ENCODE measurements at regions not wholly inside any gene's neighbourhood (a gene's known extent, or its start where the extent isn't known, plus 50 kb on each side); places are given as distances from the start of the nearest gene placed in this dataset.

- TF ChIP-seq POLR2A (IDR thresholded peaks at IDR 0.05; ENCODE audit: low read length) (no peak), GATA1 (IDR thresholded peaks at IDR 0.05; ENCODE audit: low read depth, low read length) (no peak)
- DNase-seq, result no peak
Observed at GRCh38 chr12:88753707-88754106, 173.4 kb upstream of the KITLG start.

- TF ChIP-seq POLR2A (IDR thresholded peaks at IDR 0.05; ENCODE audit: low read length), result no peak
- TF ChIP-seq GATA1 (IDR thresholded peaks at IDR 0.05; ENCODE audit: low read depth, low read length), result no peak
- DNase-seq, result no peak
Observed at GRCh38 chr12:88753066-88753465, 172.8 kb upstream of the KITLG start.

GRCh38 chr12:88752183-88752582, 171.9 kb upstream of the KITLG start:
- TF ChIP-seq POLR2A (IDR thresholded peaks at IDR 0.05; ENCODE audit: low read length) (no peak), GATA1 (IDR thresholded peaks at IDR 0.05; ENCODE audit: low read depth, low read length) (no peak)

GRCh38 chr12:88750867-88751543, 170.7 kb upstream of the KITLG start:
- no peak for TF ChIP-seq POLR2A (IDR thresholded peaks at IDR 0.05; ENCODE audit: low read length)
- DNase-seq, result no peak

More at GRCh38 chr12:88752183-88752582, 171.9 kb upstream of the KITLG start:
- DNase-seq, result no peak

- DNase-seq, result no peak
- TF ChIP-seq POLR2A (IDR thresholded peaks at IDR 0.05; ENCODE audit: low read length) (no peak), GATA1 (IDR thresholded peaks at IDR 0.05; ENCODE audit: low read depth, low read length) (no peak)
Observed at GRCh38 chr12:88746386-88746785, 166.1 kb upstream of the KITLG start.

GRCh38 chr12:88743946-88744685, 163.8 kb upstream of the KITLG start:
- no peak for TF ChIP-seq POLR2A (IDR thresholded peaks at IDR 0.05; ENCODE audit: low read length)
- TF ChIP-seq GATA1 (IDR thresholded peaks at IDR 0.05; ENCODE audit: low read depth, low read length), result no peak
- no peak for DNase-seq

GRCh38 chr12:88737838-88738472, 157.7 kb upstream of the KITLG start:
- no peak for TF ChIP-seq GATA1 (IDR thresholded peaks at IDR 0.05; ENCODE audit: low read depth, low read length)

GRCh38 chr12:88736031-88736430, 155.8 kb upstream of the KITLG start:
- TF ChIP-seq GATA1 (IDR thresholded peaks at IDR 0.05; ENCODE audit: low read depth, low read length) (no peak), POLR2A (IDR thresholded peaks at IDR 0.05; ENCODE audit: low read length) (no peak)

More at GRCh38 chr12:88737838-88738472, 157.7 kb upstream of the KITLG start:
- no peak for DNase-seq

GRCh38 chr12:88733008-88733407, 152.7 kb upstream of the KITLG start:
- DNase-seq, result no peak
- TF ChIP-seq POLR2A (IDR thresholded peaks at IDR 0.05; ENCODE audit: low read length), result no peak
- no peak for TF ChIP-seq GATA1 (IDR thresholded peaks at IDR 0.05; ENCODE audit: low read depth, low read length)

More at GRCh38 chr12:88736031-88736430, 155.8 kb upstream of the KITLG start:
- no peak for DNase-seq

GRCh38 chr12:88729196-88729595, 148.9 kb upstream of the KITLG start:
- no peak for DNase-seq
- no peak for TF ChIP-seq POLR2A (IDR thresholded peaks at IDR 0.05; ENCODE audit: low read length)
- TF ChIP-seq GATA1 (IDR thresholded peaks at IDR 0.05; ENCODE audit: low read depth, low read length), result no peak

GRCh38 chr12:88726806-88727720, 146.8 kb upstream of the KITLG start:
- DNase-seq, result no peak
- TF ChIP-seq GATA1 (IDR thresholded peaks at IDR 0.05; ENCODE audit: low read depth, low read length), result no peak
- no peak for TF ChIP-seq POLR2A (IDR thresholded peaks at IDR 0.05; ENCODE audit: low read length)

GRCh38 chr12:88725592-88726143, 145.4 kb upstream of the KITLG start:
- no peak for DNase-seq
- TF ChIP-seq POLR2A (IDR thresholded peaks at IDR 0.05; ENCODE audit: low read length) (no peak), GATA1 (IDR thresholded peaks at IDR 0.05; ENCODE audit: low read depth, low read length) (no peak)

GRCh38 chr12:88723219-88723618, 142.9 kb upstream of the KITLG start:
- TF ChIP-seq GATA1 (IDR thresholded peaks at IDR 0.05; ENCODE audit: low read depth, low read length), result no peak
- DNase-seq, result no peak
